Prostate gland (tissue), 2 donors: ENCODE measurements at regions not wholly inside any gene's neighbourhood (a gene's known extent, or its start where the extent isn't known, plus 50 kb on each side); places are given as distances from the start of the nearest gene placed in this dataset.

Source experiments
- CTCF ChIP-seq, 4 experiments: fragments of 200-600 bp in 2 of 4; fragments of 450-650 bp in 2 of 4; sonication (generic) in 2 of 4; IDR thresholded peaks; 1 replicate in 3 of 4; 2 replicates in 1 of 4; pipeline ENCODE4 v1.5.1; 2016 to 2019; ENCODE audit warnings: antibody characterized with exemption in 4 of 4, mild to moderate bottlenecking in 2 of 4, moderate library complexity in 2 of 4
- POLR2A ChIP-seq: fragments of 450-650 bp; IDR thresholded peaks from one replicate; pipeline ENCODE4 v1.6.1; 2016; ENCODE audit warnings: antibody characterized with exemption, mild to moderate bottlenecking
- POLR2AphosphoS5 ChIP-seq: sonication (generic); formaldehyde crosslinking; IDR thresholded peaks from one replicate; pipeline ENCODE4 v1.6.1; 2017; ENCODE audit warnings: antibody characterized with exemption

GRCh38 chr1:30307182-30307581 lies 416.2 kb downstream of the MATN1 start:
- TF ChIP-seq CTCF (IDR thresholded peaks at IDR 0.05) (no peak), POLR2A (no peak), POLR2AphosphoS5 (no peak)
